ENCODE measurements at regions not wholly inside any gene's neighbourhood (a gene's known extent, or its start where the extent isn't known, plus 50 kb on each side); places are given as distances from the start of the nearest gene placed in this dataset.

GRCh38 chr9:26313108-26313507 is 579.5 kb downstream of the CAAP1 start:
- no peak for DNase-seq (ENCODE audit: low read depth in 3 of 3)

- no peak for DNase-seq (ENCODE audit: low read depth in 3 of 3)
Measured at GRCh38 chr9:26311463-26311995, 581.1 kb downstream of the CAAP1 start.

GRCh38 chr9:26310294-26310693 is 582.3 kb downstream of the CAAP1 start:
- no peak for DNase-seq (ENCODE audit: low read depth in 3 of 3)

GRCh38 chr9:26308328-26308727 is 584.3 kb downstream of the CAAP1 start:
- no peak for DNase-seq (ENCODE audit: low read depth in 3 of 3)

- DNase-seq (ENCODE audit: low read depth in 3 of 3), result no peak
Measured at GRCh38 chr9:26301659-26302058, 590.9 kb downstream of the CAAP1 start.

GRCh38 chr9:26301046-26301445 is 591.6 kb downstream of the CAAP1 start:
- no peak for DNase-seq (ENCODE audit: low read depth in 3 of 3)

- no peak for DNase-seq (ENCODE audit: low read depth in 3 of 3)
Measured at GRCh38 chr9:26296910-26297572, 595.6 kb downstream of the CAAP1 start.

GRCh38 chr9:26292943-26293342 is 599.7 kb downstream of the CAAP1 start:
- DNase-seq (ENCODE audit: low read depth in 3 of 3), result no peak

- no peak for DNase-seq (ENCODE audit: low read depth in 3 of 3)
Measured at GRCh38 chr9:26271495-26272122, 593.4 kb upstream of the TUSC1 start.

- no peak for DNase-seq (ENCODE audit: low read depth in 3 of 3)
Measured at GRCh38 chr9:26266146-26266793, 588.0 kb upstream of the TUSC1 start.

- no peak for DNase-seq (ENCODE audit: low read depth in 3 of 3)
Measured at GRCh38 chr9:26264709-26265601, 586.7 kb upstream of the TUSC1 start.

GRCh38 chr9:26263478-26263877 is 585.2 kb upstream of the TUSC1 start:
- DNase-seq (ENCODE audit: low read depth in 3 of 3), result no peak

- no peak for DNase-seq (ENCODE audit: low read depth in 3 of 3)
Measured at GRCh38 chr9:26262421-26263107, 584.3 kb upstream of the TUSC1 start.

GRCh38 chr9:26261503-26262330 is 583.5 kb upstream of the TUSC1 start:
- DNase-seq (ENCODE audit: low read depth in 3 of 3), result no peak

GRCh38 chr9:26260238-26260637 is 582.0 kb upstream of the TUSC1 start:
- no peak for DNase-seq (ENCODE audit: low read depth in 3 of 3)

- no peak for DNase-seq (ENCODE audit: low read depth in 3 of 3)
Measured at GRCh38 chr9:26247861-26248260, 569.6 kb upstream of the TUSC1 start.

GRCh38 chr9:26244661-26245451 is 566.6 kb upstream of the TUSC1 start:
- no peak for DNase-seq (ENCODE audit: low read depth in 3 of 3)

GRCh38 chr9:26243726-26244125 is 565.5 kb upstream of the TUSC1 start:
- DNase-seq (ENCODE audit: low read depth in 3 of 3), result no peak

GRCh38 chr9:26243029-26243697 is 564.9 kb upstream of the TUSC1 start:
- DNase-seq (ENCODE audit: low read depth in 3 of 3), result no peak
